ENCODE measurements at regions not wholly inside any gene's neighbourhood (a gene's known extent, or its start where the extent isn't known, plus 50 kb on each side); places are given as distances from the start of the nearest gene placed in this dataset.

- no peak for DNase-seq
- Histone ChIP-seq H3K27me3 (ENCODE audit: insufficient read depth, low read depth, severe bottlenecking) (peaks cover 23% of the 10 kb centered on the region), H3K4me3 (ENCODE audit: low read depth, low read length) (no peak overlapping the region), H3K36me3 (no peaks in the 10 kb centered on the region), H3K9me3 (ENCODE audit: severe bottlenecking) (no peaks in the 10 kb centered on the region), H3K27ac (no peak overlapping the region)
- TF ChIP-seq, protein P1, sequence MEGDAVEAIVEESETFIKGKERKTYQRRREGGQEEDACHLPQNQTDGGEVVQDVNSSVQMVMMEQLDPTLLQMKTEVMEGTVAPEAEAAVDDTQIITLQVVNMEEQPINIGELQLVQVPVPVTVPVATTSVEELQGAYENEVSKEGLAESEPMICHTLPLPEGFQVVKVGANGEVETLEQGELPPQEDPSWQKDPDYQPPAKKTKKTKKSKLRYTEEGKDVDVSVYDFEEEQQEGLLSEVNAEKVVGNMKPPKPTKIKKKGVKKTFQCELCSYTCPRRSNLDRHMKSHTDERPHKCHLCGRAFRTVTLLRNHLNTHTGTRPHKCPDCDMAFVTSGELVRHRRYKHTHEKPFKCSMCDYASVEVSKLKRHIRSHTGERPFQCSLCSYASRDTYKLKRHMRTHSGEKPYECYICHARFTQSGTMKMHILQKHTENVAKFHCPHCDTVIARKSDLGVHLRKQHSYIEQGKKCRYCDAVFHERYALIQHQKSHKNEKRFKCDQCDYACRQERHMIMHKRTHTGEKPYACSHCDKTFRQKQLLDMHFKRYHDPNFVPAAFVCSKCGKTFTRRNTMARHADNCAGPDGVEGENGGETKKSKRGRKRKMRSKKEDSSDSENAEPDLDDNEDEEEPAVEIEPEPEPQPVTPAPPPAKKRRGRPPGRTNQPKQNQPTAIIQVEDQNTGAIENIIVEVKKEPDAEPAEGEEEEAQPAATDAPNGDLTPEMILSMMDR (IDR thresholded peaks at IDR 0.05; ENCODE audit: low read depth, low read length) = no peak
These were observed 161.4 kb upstream of the GAS1 start for GRCh38 chr9:87108661-87109060.

DNA sequence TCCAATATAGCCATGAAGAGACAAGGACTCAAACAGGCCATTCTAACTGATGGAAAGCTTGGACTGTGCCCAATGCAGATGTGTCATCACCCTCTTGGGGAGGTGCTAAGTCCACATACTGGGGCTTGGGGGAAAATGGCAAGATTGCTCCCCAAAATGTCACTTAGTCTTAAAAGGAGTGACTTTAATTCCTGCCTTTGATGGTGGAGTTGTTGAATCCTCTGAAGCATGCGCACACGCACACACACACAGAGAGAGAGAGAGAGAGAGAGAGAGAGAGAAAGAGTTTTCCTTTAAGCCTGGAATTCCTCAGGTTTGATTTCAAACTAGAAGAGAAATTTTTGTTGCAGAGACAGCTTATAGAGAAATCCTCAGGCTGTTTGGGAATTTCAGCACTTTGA is 161.9 kb upstream of the GAS1 start:
- no peak overlapping the region for H3K4me3 ChIP-seq (ENCODE audit: low read depth, low read length)
- no peak for DNase-seq
- H3K9me3 ChIP-seq (ENCODE audit: severe bottlenecking) = no peaks in the 10 kb centered on the region
- TF ChIP-seq, protein P1 (IDR thresholded peaks at IDR 0.05; ENCODE audit: low read depth, low read length) = no peak
- peaks cover 23% of the 10 kb centered on the region for H3K27me3 ChIP-seq (ENCODE audit: insufficient read depth, low read depth, severe bottlenecking)
- H3K36me3 ChIP-seq = no peaks in the 10 kb centered on the region
- no peak overlapping the region for H3K27ac ChIP-seq

GRCh38 chr9:87109851-87110250 is 162.5 kb upstream of the GAS1 start:
- Histone ChIP-seq H3K4me3 (ENCODE audit: low read depth, low read length) (no peak overlapping the region), H3K27ac (no peak overlapping the region), H3K9me3 (ENCODE audit: severe bottlenecking) (no peaks in the 10 kb centered on the region), H3K27me3 (ENCODE audit: insufficient read depth, low read depth, severe bottlenecking) (peaks cover 24% of the 10 kb centered on the region), H3K36me3 (no peaks in the 10 kb centered on the region)
- DNase-seq = no peak
- TF ChIP-seq, protein P1 (IDR thresholded peaks at IDR 0.05; ENCODE audit: low read depth, low read length) = no peak

DNA sequence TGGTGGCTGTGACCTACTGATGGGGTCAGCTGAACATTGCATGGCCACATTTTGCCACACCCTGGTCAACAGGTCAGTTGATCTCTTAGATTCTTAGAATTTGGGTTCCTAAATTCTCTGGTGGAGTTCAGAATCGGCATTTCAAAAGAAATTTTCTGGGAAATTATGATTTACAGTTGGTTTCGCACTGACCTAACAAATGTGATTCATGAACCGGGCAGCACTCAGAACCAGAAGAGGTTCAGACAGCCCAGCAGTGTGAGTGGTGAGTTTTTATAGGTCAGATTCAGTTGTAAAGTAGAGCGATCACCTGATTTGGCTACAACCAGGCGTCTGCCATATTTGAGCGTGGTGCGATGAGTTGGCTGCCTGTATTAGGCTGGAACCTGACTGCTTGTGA is 163.7 kb upstream of the GAS1 start:
- H3K27ac ChIP-seq = no peak overlapping the region
- H3K4me3 ChIP-seq (ENCODE audit: low read depth, low read length) = no peak overlapping the region
- no peaks in the 10 kb centered on the region for H3K9me3 ChIP-seq (ENCODE audit: severe bottlenecking)
- no peak for DNase-seq
- TF ChIP-seq, protein P1 (IDR thresholded peaks at IDR 0.05; ENCODE audit: low read depth, low read length) = no peak
- H3K36me3 ChIP-seq = no peaks in the 10 kb centered on the region
- peaks cover 24% of the 10 kb centered on the region for H3K27me3 ChIP-seq (ENCODE audit: insufficient read depth, low read depth, severe bottlenecking)

GRCh38 chr9:87112656-87113055 is 165.3 kb upstream of the GAS1 start:
- Histone ChIP-seq H3K27ac (no peak overlapping the region), H3K9me3 (ENCODE audit: severe bottlenecking) (no peaks in the 10 kb centered on the region), H3K36me3 (no peaks in the 10 kb centered on the region), H3K27me3 (ENCODE audit: insufficient read depth, low read depth, severe bottlenecking) (peaks cover 24% of the 10 kb centered on the region), H3K4me3 (ENCODE audit: low read depth, low read length) (no peak overlapping the region)
- TF ChIP-seq, protein P1 (IDR thresholded peaks at IDR 0.05; ENCODE audit: low read depth, low read length) = no peak
- DNase-seq = no peak

DNA sequence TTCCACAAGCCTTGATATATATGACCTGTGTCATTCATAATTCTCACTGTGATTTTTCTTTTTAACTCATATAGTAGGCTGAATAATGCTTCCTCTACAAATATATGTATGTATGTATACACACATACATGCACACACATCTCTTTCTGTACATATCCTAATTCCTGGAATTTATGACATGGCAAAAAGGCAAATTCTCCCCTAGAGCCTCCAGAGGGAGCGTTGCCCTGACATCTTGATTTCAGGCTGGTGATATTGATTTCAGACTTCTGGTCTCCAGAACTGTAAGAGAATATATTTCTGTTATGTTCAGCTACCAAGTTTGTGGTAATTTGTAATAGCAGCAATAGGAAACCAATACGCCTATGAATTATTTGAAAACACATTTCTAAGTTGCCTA is 166.6 kb upstream of the GAS1 start:
- H3K4me3 ChIP-seq (ENCODE audit: low read depth, low read length) = no peak overlapping the region
- H3K27me3 ChIP-seq (ENCODE audit: insufficient read depth, low read depth, severe bottlenecking) = peaks cover 29% of the 10 kb centered on the region
- H3K36me3 ChIP-seq = no peaks in the 10 kb centered on the region
- no peak for DNase-seq
- H3K27ac ChIP-seq = no peak overlapping the region
- H3K9me3 ChIP-seq (ENCODE audit: severe bottlenecking) = no peaks in the 10 kb centered on the region
- TF ChIP-seq, protein P1 (IDR thresholded peaks at IDR 0.05; ENCODE audit: low read depth, low read length) = no peak
